Endothelial cell of umbilical vein (primary cell): ENCODE measurements at regions not wholly inside any gene's neighbourhood (a gene's known extent, or its start where the extent isn't known, plus 50 kb on each side); places are given as distances from the start of the nearest gene placed in this dataset.

Experiments used
- BruUV-seq: library from RNA; stranded (reverse); fragments of 400-500 nt; replicated peaks from 2 replicates; lab custom pipeline; 2021; lab: Mats Ljungman, UMichigan
- CTCF ChIA-PET: fragments of 300-600, 350-600 bp; sonication (Branson Sonifier 250); formaldehyde crosslinking; loops from one replicate; lab custom pipeline; 2021; ENCODE audit warnings: antibody characterized with exemption, inconsistent platforms; lab: Charles Lee
- POLR2A ChIA-PET: fragments of 300-600, 350-600 bp; sonication (Branson Sonifier 250); formaldehyde crosslinking; loops from one replicate; lab custom pipeline; 2021; ENCODE audit warnings: antibody characterized with exemption, inconsistent platforms; lab: Charles Lee
- DNase-seq: peaks from one replicate; pipeline ENCODE4 v3.0.0-alpha.2; 2011; ENCODE audit warnings: low read depth, low spot score
- FAIRE-seq: peaks from 2 replicates; lab custom pipeline; 2011; peaks lifted over from hg19 to GRCh38; lab: Jason Lieb, UNC
- H2AFZ ChIP-seq: 2 replicates; pipeline ENCODE4 v1.6.0; 2012; ENCODE audit warnings: low read depth, low read length, control low read depth, inconsistent platforms
- H3K27ac ChIP-seq: 2 replicates; pipeline ENCODE4 v1.5.1; 2011; ENCODE audit warnings: low read depth, mild to moderate bottlenecking, control low read depth, low read length, moderate library complexity; ENCODE audit not compliant: insufficient read depth
- H3K27me3 ChIP-seq, 2 experiments: 2 replicates each; pipeline versions ENCODE4 v1.6.0 to v1.6.1; 2011; ENCODE audit warnings: low read length in 2 of 2, mixed read lengths in 1 of 2; ENCODE audit not compliant: control insufficient read depth in 2 of 2, insufficient read depth in 2 of 2
- H3K36me3 ChIP-seq, 2 experiments: 2 replicates in 1 of 2; 3 replicates in 1 of 2; pipeline ENCODE4 v1.5.1; 2011; ENCODE audit warnings: low read length in 2 of 2, mild to moderate bottlenecking in 1 of 2, moderate library complexity in 1 of 2; ENCODE audit not compliant: control insufficient read depth in 2 of 2, insufficient read depth in 2 of 2; ENCODE audit errors: extremely low read depth in 1 of 2
- H3K4me1 ChIP-seq: 3 replicates; pipeline ENCODE4 v1.5.1; 2011; ENCODE audit warnings: mild to moderate bottlenecking, low read length; ENCODE audit not compliant: control insufficient read depth, insufficient read depth; ENCODE audit errors: extremely low read depth
- H3K4me2 ChIP-seq: 2 replicates; pipeline ENCODE4 v1.6.1; 2011; ENCODE audit warnings: low read length, control low read depth, mixed read lengths; ENCODE audit not compliant: insufficient read depth
- H3K4me3 ChIP-seq, 3 experiments: fragments of 200-600 bp in 1 of 3; sonication (generic), shearing (Covaris generic) in 1 of 3; replicated peaks in 1 of 3; 2 replicates each; pipeline ENCODE4 v1.5.1; 2011 to 2016; ENCODE audit warnings: control low read depth in 3 of 3, low read length in 3 of 3, mild to moderate bottlenecking in 2 of 3, inconsistent platforms in 1 of 3, low read depth in 1 of 3, moderate library complexity in 1 of 3; ENCODE audit not compliant: insufficient read depth in 1 of 3
- H3K79me2 ChIP-seq: 2 replicates; pipeline ENCODE4 v1.6.0; 2012; ENCODE audit warnings: low read length, inconsistent platforms; ENCODE audit not compliant: control insufficient read depth, insufficient read depth
- H3K9ac ChIP-seq: replicated peaks from 2 replicates; pipeline ENCODE3; 2011; ENCODE audit warnings: low read length, control low read depth; ENCODE audit not compliant: insufficient read depth; ENCODE audit errors: extremely low read depth
- H3K9me1 ChIP-seq: replicated peaks from 3 replicates; pipeline ENCODE4 v1.6.0; 2011; ENCODE audit warnings: mild to moderate bottlenecking, low read length; ENCODE audit not compliant: control insufficient read depth, insufficient read depth; ENCODE audit errors: extremely low read depth
- H3K9me3 ChIP-seq: replicated peaks from 2 replicates; pipeline ENCODE4 v1.5.1; 2012; ENCODE audit warnings: low read length, inconsistent platforms; ENCODE audit not compliant: control insufficient read depth, insufficient read depth
- H4K20me1 ChIP-seq: replicated peaks from 2 replicates; pipeline ENCODE3; 2011; ENCODE audit warnings: mild to moderate bottlenecking, low read length; ENCODE audit not compliant: control insufficient read depth, insufficient read depth; ENCODE audit errors: extremely low read depth
- CTCF ChIP-seq, 2 donors: IDR thresholded peaks; 1 replicate in 1 of 2; 2 replicates in 1 of 2; pipeline ENCODE4 v1.5.1; 2011; ENCODE audit warnings: low read length in 2 of 2, mild to moderate bottlenecking in 2 of 2, moderate library complexity in 2 of 2, control low read depth in 1 of 2, inconsistent platforms in 1 of 2, low read depth in 1 of 2; ENCODE audit not compliant: insufficient read depth in 1 of 2; ENCODE audit errors: extremely low read depth in 1 of 2
- EZH2 ChIP-seq: IDR thresholded peaks from 2 replicates; pipeline ENCODE4 v1.6.1; 2012; ENCODE audit warnings: borderline replicate concordance, low read depth, mild to moderate bottlenecking, moderate library complexity, low read length, inconsistent platforms; ENCODE audit not compliant: severe bottlenecking
- FOS ChIP-seq: IDR thresholded peaks from 2 replicates; pipeline ENCODE4 v1.6.1; 2011; ENCODE audit warnings: mild to moderate bottlenecking, low read length, moderate library complexity, borderline replicate concordance; ENCODE audit not compliant: insufficient read depth
- GATA2 ChIP-seq: IDR thresholded peaks from 2 replicates; pipeline ENCODE4 v1.7.0; 2011; ENCODE audit warnings: low read depth, mild to moderate bottlenecking, moderate library complexity, mixed read lengths, low read length; ENCODE audit not compliant: insufficient read length, insufficient read depth
- JUN ChIP-seq: IDR thresholded peaks from 2 replicates; pipeline ENCODE4 v1.6.1; 2011; ENCODE audit warnings: borderline replicate concordance, low read depth; ENCODE audit not compliant: insufficient read length, insufficient read depth
- MAX ChIP-seq: IDR thresholded peaks from 2 replicates; pipeline ENCODE4 v1.6.1; 2011; ENCODE audit not compliant: insufficient read depth, insufficient read length
- MYC ChIP-seq: IDR thresholded peaks from one replicate; pipeline ENCODE4 v1.6.1; 2011; ENCODE audit warnings: mild to moderate bottlenecking, low read depth, low read length
- POLR2A ChIP-seq: IDR thresholded peaks from 2 replicates; pipeline ENCODE4 v1.6.1; 2012; ENCODE audit warnings: low read depth, mild to moderate bottlenecking, control low read depth, low read length
- POLR2AphosphoS5 ChIP-seq: IDR thresholded peaks from 2 replicates; pipeline ENCODE4 v1.6.1; 2012; ENCODE audit warnings: low read depth, mild to moderate bottlenecking, control low read depth, low read length, moderate library complexity; ENCODE audit not compliant: insufficient read depth
- dilution Hi-C: fragments of 300-500 bp; cut with MboI; formaldehyde crosslinking; loops from one replicate; pipeline ENCODE4 v1.15.0; 2019; ENCODE audit warnings: low sequenced_read_pairs; ENCODE audit not compliant: extremely low pct_ligation_motif_present
- intact Hi-C: fragments of 100-400 bp; cut with micrococcal nuclease; formaldehyde crosslinking; loops from one replicate; pipeline ENCODE4 v1.10.0; 2022

GRCh38 chr2:7972670-7973069 lies 709.2 kb upstream of the ID2 start:
- no TSS peak for BruUV-seq
- no peaks in the 10 kb centered on the region for H3K36me3 ChIP-seq
- H3K4me1 ChIP-seq = no peaks in the 10 kb centered on the region
- dilution Hi-C loops (no loop called here), intact Hi-C loops (no loop called here)
- no peaks in the 10 kb centered on the region for H3K27me3 ChIP-seq
- POLR2A ChIA-PET = no interaction called here
- H3K9ac ChIP-seq = no peak overlapping the region
- no peak overlapping the region for H3K4me2 ChIP-seq
- no peak overlapping the region for H2AFZ ChIP-seq
- no peak overlapping the region for H3K4me3 ChIP-seq
- FAIRE-seq (no peak), DNase-seq (no peak)
- no peaks in the 10 kb centered on the region for H3K9me1 ChIP-seq
- CTCF ChIA-PET = no interaction called here
- peaks cover 3% of the 10 kb centered on the region for H3K9me3 ChIP-seq
- no peak overlapping the region for H3K27ac ChIP-seq
- no peaks in the 10 kb centered on the region for H4K20me1 ChIP-seq
- TF ChIP-seq MYC (no peak), JUN (no peak), CTCF (IDR thresholded peaks at IDR 0.05; ENCODE audit: extremely low read depth in 1 of 2, insufficient read depth in 1 of 2, low read depth in 1 of 2, low read length in 2 of 2) (no peak), MAX (no peak), GATA2 (no peak), POLR2AphosphoS5 (no peak), EZH2 (no peak), POLR2A (no peak), FOS (no peak)
- H3K79me2 ChIP-seq = no peaks in the 10 kb centered on the region
